Endothelial cell of umbilical vein (primary cell): ENCODE measurements at regions not wholly inside any gene's neighbourhood (a gene's known extent, or its start where the extent isn't known, plus 50 kb on each side); places are given as distances from the start of the nearest gene placed in this dataset.

ENCODE experiments used
- BruUV-seq: library from RNA; stranded (reverse); fragments of 400-500 nt; replicated peaks from 2 replicates; lab custom pipeline; 2021; lab: Mats Ljungman, UMichigan
- CTCF ChIA-PET: fragments of 300-600, 350-600 bp; sonication (Branson Sonifier 250); formaldehyde crosslinking; loops from one replicate; lab custom pipeline; 2021; ENCODE audit warnings: antibody characterized with exemption, inconsistent platforms; lab: Charles Lee
- POLR2A ChIA-PET: fragments of 300-600, 350-600 bp; sonication (Branson Sonifier 250); formaldehyde crosslinking; loops from one replicate; lab custom pipeline; 2021; ENCODE audit warnings: antibody characterized with exemption, inconsistent platforms; lab: Charles Lee
- DNase-seq: peaks from one replicate; pipeline ENCODE4 v3.0.0-alpha.2; 2011; ENCODE audit warnings: low read depth, low spot score
- FAIRE-seq: peaks from 2 replicates; lab custom pipeline; 2011; peaks lifted over from hg19 to GRCh38; lab: Jason Lieb, UNC
- H2AFZ ChIP-seq: 2 replicates; pipeline ENCODE4 v1.6.0; 2012; ENCODE audit warnings: low read depth, low read length, control low read depth, inconsistent platforms
- H3K27ac ChIP-seq: 2 replicates; pipeline ENCODE4 v1.5.1; 2011; ENCODE audit warnings: low read depth, mild to moderate bottlenecking, control low read depth, low read length, moderate library complexity; ENCODE audit not compliant: insufficient read depth
- H3K27me3 ChIP-seq, 2 experiments: 2 replicates each; pipeline versions ENCODE4 v1.6.0 to v1.6.1; 2011; ENCODE audit warnings: low read length in 2 of 2, mixed read lengths in 1 of 2; ENCODE audit not compliant: control insufficient read depth in 2 of 2, insufficient read depth in 2 of 2
- H3K36me3 ChIP-seq, 2 experiments: 2 replicates in 1 of 2; 3 replicates in 1 of 2; pipeline ENCODE4 v1.5.1; 2011; ENCODE audit warnings: low read length in 2 of 2, mild to moderate bottlenecking in 1 of 2, moderate library complexity in 1 of 2; ENCODE audit not compliant: control insufficient read depth in 2 of 2, insufficient read depth in 2 of 2; ENCODE audit errors: extremely low read depth in 1 of 2
- H3K4me1 ChIP-seq: 3 replicates; pipeline ENCODE4 v1.5.1; 2011; ENCODE audit warnings: mild to moderate bottlenecking, low read length; ENCODE audit not compliant: control insufficient read depth, insufficient read depth; ENCODE audit errors: extremely low read depth
- H3K4me2 ChIP-seq: 2 replicates; pipeline ENCODE4 v1.6.1; 2011; ENCODE audit warnings: low read length, control low read depth, mixed read lengths; ENCODE audit not compliant: insufficient read depth
- H3K4me3 ChIP-seq, 3 experiments: fragments of 200-600 bp in 1 of 3; sonication (generic), shearing (Covaris generic) in 1 of 3; replicated peaks in 1 of 3; 2 replicates each; pipeline ENCODE4 v1.5.1; 2011 to 2016; ENCODE audit warnings: control low read depth in 3 of 3, low read length in 3 of 3, mild to moderate bottlenecking in 2 of 3, inconsistent platforms in 1 of 3, low read depth in 1 of 3, moderate library complexity in 1 of 3; ENCODE audit not compliant: insufficient read depth in 1 of 3
- H3K79me2 ChIP-seq: 2 replicates; pipeline ENCODE4 v1.6.0; 2012; ENCODE audit warnings: low read length, inconsistent platforms; ENCODE audit not compliant: control insufficient read depth, insufficient read depth
- H3K9ac ChIP-seq: replicated peaks from 2 replicates; pipeline ENCODE3; 2011; ENCODE audit warnings: low read length, control low read depth; ENCODE audit not compliant: insufficient read depth; ENCODE audit errors: extremely low read depth
- H3K9me1 ChIP-seq: replicated peaks from 3 replicates; pipeline ENCODE4 v1.6.0; 2011; ENCODE audit warnings: mild to moderate bottlenecking, low read length; ENCODE audit not compliant: control insufficient read depth, insufficient read depth; ENCODE audit errors: extremely low read depth
- H3K9me3 ChIP-seq: replicated peaks from 2 replicates; pipeline ENCODE4 v1.5.1; 2012; ENCODE audit warnings: low read length, inconsistent platforms; ENCODE audit not compliant: control insufficient read depth, insufficient read depth
- H4K20me1 ChIP-seq: replicated peaks from 2 replicates; pipeline ENCODE3; 2011; ENCODE audit warnings: mild to moderate bottlenecking, low read length; ENCODE audit not compliant: control insufficient read depth, insufficient read depth; ENCODE audit errors: extremely low read depth
- EZH2 ChIP-seq: IDR thresholded peaks from 2 replicates; pipeline ENCODE4 v1.6.1; 2012; ENCODE audit warnings: borderline replicate concordance, low read depth, mild to moderate bottlenecking, moderate library complexity, low read length, inconsistent platforms; ENCODE audit not compliant: severe bottlenecking
- FOS ChIP-seq: IDR thresholded peaks from 2 replicates; pipeline ENCODE4 v1.6.1; 2011; ENCODE audit warnings: mild to moderate bottlenecking, low read length, moderate library complexity, borderline replicate concordance; ENCODE audit not compliant: insufficient read depth
- GATA2 ChIP-seq: IDR thresholded peaks from 2 replicates; pipeline ENCODE4 v1.7.0; 2011; ENCODE audit warnings: low read depth, mild to moderate bottlenecking, moderate library complexity, mixed read lengths, low read length; ENCODE audit not compliant: insufficient read length, insufficient read depth
- JUN ChIP-seq: IDR thresholded peaks from 2 replicates; pipeline ENCODE4 v1.6.1; 2011; ENCODE audit warnings: borderline replicate concordance, low read depth; ENCODE audit not compliant: insufficient read length, insufficient read depth
- MYC ChIP-seq: IDR thresholded peaks from one replicate; pipeline ENCODE4 v1.6.1; 2011; ENCODE audit warnings: mild to moderate bottlenecking, low read depth, low read length
- POLR2A ChIP-seq: IDR thresholded peaks from 2 replicates; pipeline ENCODE4 v1.6.1; 2012; ENCODE audit warnings: low read depth, mild to moderate bottlenecking, control low read depth, low read length
- POLR2AphosphoS5 ChIP-seq: IDR thresholded peaks from 2 replicates; pipeline ENCODE4 v1.6.1; 2012; ENCODE audit warnings: low read depth, mild to moderate bottlenecking, control low read depth, low read length, moderate library complexity; ENCODE audit not compliant: insufficient read depth
- dilution Hi-C: fragments of 300-500 bp; cut with MboI; formaldehyde crosslinking; loops from one replicate; pipeline ENCODE4 v1.15.0; 2019; ENCODE audit warnings: low sequenced_read_pairs; ENCODE audit not compliant: extremely low pct_ligation_motif_present
- intact Hi-C: fragments of 100-400 bp; cut with micrococcal nuclease; formaldehyde crosslinking; loops from one replicate; pipeline ENCODE4 v1.10.0; 2022
- TF ChIP-seq, protein P1 (sequence below): IDR thresholded peaks from 2 replicates; pipeline ENCODE4 v1.6.1; 2011; ENCODE audit not compliant: insufficient read depth, insufficient read length
- TF ChIP-seq, protein P2 (sequence below), 2 donors: IDR thresholded peaks; 1 replicate in 1 of 2; 2 replicates in 1 of 2; pipeline ENCODE4 v1.5.1; 2011; ENCODE audit warnings: low read length in 2 of 2, mild to moderate bottlenecking in 2 of 2, moderate library complexity in 2 of 2, control low read depth in 1 of 2, inconsistent platforms in 1 of 2, low read depth in 1 of 2; ENCODE audit not compliant: insufficient read depth in 1 of 2; ENCODE audit errors: extremely low read depth in 1 of 2

DNA sequence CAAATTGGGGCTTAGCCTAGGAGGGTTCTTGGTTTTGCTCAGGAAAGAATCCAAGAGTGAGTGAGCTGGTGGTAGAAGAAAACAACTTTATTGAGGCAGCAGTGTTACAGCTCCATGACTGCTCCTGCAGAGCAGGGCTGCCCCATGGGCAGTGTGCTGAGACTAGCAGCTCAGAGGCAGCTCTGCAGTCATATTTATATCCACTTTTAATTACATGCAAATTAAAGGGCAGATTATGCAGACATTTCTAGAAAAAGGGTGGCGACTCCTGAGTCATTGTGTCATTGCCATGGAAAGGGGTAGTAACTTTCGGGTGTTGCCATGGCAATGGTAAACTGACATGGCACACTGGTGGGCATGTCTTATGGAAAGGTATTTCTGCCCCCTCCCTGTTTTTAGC lies 202.2 kb downstream of the CLCN4 start:
- Histone ChIP-seq H3K79me2 (no peaks in the 10 kb centered on the region), H3K9ac (no peak overlapping the region), H3K9me3 (no peaks in the 10 kb centered on the region), H3K27ac (no peak overlapping the region), H3K9me1 (no peaks in the 10 kb centered on the region), H3K4me3 (no peak overlapping the region), H3K4me2 (no peak overlapping the region), H3K27me3 (no peaks in the 10 kb centered on the region), H3K4me1 (no peaks in the 10 kb centered on the region), H4K20me1 (no peaks in the 10 kb centered on the region), H2AFZ (no peak overlapping the region), H3K36me3 (no peaks in the 10 kb centered on the region)
- FAIRE-seq, result no peak
- ChIA-PET CTCF (no interaction called here), POLR2A (no interaction called here)
- dilution Hi-C loops, result no loop called here
- no peak for DNase-seq
- TF ChIP-seq JUN, result no peak
- TF ChIP-seq, protein P1, sequence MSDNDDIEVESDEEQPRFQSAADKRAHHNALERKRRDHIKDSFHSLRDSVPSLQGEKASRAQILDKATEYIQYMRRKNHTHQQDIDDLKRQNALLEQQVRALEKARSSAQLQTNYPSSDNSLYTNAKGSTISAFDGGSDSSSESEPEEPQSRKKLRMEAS, result no peak
- TF ChIP-seq, protein P2, sequence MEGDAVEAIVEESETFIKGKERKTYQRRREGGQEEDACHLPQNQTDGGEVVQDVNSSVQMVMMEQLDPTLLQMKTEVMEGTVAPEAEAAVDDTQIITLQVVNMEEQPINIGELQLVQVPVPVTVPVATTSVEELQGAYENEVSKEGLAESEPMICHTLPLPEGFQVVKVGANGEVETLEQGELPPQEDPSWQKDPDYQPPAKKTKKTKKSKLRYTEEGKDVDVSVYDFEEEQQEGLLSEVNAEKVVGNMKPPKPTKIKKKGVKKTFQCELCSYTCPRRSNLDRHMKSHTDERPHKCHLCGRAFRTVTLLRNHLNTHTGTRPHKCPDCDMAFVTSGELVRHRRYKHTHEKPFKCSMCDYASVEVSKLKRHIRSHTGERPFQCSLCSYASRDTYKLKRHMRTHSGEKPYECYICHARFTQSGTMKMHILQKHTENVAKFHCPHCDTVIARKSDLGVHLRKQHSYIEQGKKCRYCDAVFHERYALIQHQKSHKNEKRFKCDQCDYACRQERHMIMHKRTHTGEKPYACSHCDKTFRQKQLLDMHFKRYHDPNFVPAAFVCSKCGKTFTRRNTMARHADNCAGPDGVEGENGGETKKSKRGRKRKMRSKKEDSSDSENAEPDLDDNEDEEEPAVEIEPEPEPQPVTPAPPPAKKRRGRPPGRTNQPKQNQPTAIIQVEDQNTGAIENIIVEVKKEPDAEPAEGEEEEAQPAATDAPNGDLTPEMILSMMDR (IDR thresholded peaks at IDR 0.05; ENCODE audit: extremely low read depth in 1 of 2, insufficient read depth in 1 of 2, low read depth in 1 of 2, low read length in 2 of 2), result no peak
- TF ChIP-seq MYC, result no peak
- no peak for TF ChIP-seq POLR2A
- no peak for TF ChIP-seq POLR2AphosphoS5
- TF ChIP-seq EZH2, result no peak
- no peak for TF ChIP-seq GATA2
- TF ChIP-seq FOS, result no peak
- no TSS peak for BruUV-seq
- intact Hi-C loops, result no loop called here
